RKO (cell line): ENCODE measurements at regions not wholly inside any gene's neighbourhood (a gene's known extent, or its start where the extent isn't known, plus 50 kb on each side); places are given as distances from the start of the nearest gene placed in this dataset.
"Not testable (repeated sequence)": the region's sequence is repeated elsewhere in the genome, so short reads cannot be mapped to it uniquely, and the experiment has no call there.

Experiments used
- DNase-seq: peaks from one replicate; pipeline ENCODE4 v3.0.0-alpha.2; 2016; ENCODE audit warnings: low spot score

GRCh38 chr5:40353442-40353841 lies 326.3 kb upstream of the PTGER4 start:
- DNase-seq = no peak

GRCh38 chr5:40347981-40348725 lies 331.6 kb upstream of the PTGER4 start:
- DNase-seq = no peak

GRCh38 chr5:40346901-40347300 lies 332.8 kb upstream of the PTGER4 start:
- DNase-seq = no peak

GRCh38 chr5:40338434-40338833 lies 341.3 kb upstream of the PTGER4 start:
- not testable (repeated sequence) for DNase-seq

DNA sequence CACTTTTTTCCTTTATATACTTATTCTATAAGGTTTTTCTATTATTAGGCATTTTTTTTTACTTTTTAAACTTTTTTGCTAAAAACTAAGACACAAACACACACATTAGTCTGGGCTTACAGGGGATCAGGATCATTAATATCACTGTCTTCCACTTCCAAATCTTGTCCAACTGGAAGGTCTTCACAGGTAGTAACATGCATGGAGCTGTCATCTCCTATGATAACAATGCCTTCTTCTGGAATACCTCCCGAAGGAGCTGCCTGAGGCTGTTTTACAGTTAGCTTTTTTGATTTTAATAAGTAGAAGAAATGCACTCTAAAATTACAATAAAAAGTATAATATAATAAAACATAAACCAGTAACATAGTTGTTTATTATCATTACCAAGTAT lies 345.5 kb upstream of the PTGER4 start:
- DNase-seq = no peak

DNA sequence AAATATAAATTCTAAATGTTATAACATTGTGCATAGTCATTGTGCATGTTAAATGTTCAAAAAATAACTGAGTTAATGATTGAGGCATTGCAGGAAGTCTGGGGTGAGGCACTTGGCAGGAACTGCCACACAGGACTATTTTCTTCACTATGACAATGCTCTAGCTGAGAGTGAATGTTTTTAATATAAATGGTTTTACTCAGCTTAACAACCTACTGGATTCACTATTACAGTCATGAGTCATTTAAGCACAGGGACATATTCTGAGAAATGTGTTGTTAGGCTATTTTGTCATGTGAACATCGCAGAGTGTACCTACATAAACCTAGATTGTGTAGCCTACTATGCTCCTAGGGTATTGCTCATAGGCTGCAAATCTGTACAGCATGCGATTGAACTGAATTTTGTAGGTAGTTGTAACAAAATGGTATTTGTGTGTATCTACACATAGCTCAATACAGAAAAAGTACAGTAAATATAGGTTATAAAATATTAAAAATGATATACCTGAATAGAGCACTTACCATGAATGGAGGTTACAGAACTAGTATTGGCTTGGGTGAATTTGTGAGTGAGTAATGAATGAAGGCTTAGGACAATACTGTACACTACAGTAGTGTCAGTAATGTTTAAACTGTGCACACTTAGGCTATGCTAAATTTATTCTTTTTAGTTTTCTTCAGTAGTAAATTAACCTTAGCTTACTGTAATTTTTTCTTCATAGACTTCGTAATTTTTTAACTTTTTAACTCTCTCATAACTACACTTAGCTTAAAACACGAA lies 346.1 kb upstream of the PTGER4 start:
- DNase-seq = peak; percentile 3

GRCh38 chr5:40332970-40333369 lies 346.7 kb upstream of the PTGER4 start:
- DNase-seq = no peak

- no peak for DNase-seq
Observed at GRCh38 chr5:40331616-40332015, 348.1 kb upstream of the PTGER4 start.

- no peak for DNase-seq
Observed at GRCh38 chr5:40321514-40321913, 358.2 kb upstream of the PTGER4 start.

DNA sequence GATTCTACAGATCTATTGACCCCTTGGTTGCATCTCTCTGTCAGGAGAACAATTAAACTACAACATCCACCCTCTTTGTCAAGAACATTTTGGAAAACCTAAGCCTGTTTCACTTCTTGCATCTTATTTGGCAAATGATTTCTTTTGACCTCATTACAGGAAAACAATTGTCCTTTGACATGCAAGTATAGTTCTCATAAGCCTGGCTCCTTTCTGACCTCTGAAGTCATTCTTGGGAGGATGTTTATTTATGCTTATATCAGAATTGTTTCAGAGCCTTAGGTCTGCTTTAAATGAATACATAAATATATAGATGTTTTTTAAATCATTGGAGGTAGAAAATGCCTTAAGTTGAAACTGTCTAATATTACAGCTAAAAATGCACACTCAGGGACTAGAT lies 361.3 kb upstream of the PTGER4 start:
- no peak for DNase-seq

DNA sequence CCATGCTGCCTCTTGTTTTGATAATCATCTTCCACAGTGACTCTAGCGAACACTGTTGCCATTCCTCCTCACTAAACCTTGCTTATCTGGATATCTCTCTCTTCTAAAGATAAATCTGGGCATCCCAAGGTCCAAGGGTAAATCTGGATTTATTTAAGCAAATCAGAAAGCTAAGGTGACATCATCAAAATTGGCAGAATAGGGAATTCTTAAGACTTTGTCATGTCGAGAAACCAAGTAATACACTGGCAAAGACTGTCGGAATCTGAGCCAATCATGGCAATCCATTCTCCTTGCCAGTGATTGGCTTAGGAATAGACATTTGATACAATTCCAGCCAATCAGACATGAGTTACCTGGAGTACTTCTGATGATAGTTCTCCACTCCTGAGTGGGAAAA lies 362.7 kb upstream of the PTGER4 start:
- no peak for DNase-seq

GRCh38 chr5:40315126-40315525 lies 364.6 kb upstream of the PTGER4 start:
- DNase-seq = no peak

DNA sequence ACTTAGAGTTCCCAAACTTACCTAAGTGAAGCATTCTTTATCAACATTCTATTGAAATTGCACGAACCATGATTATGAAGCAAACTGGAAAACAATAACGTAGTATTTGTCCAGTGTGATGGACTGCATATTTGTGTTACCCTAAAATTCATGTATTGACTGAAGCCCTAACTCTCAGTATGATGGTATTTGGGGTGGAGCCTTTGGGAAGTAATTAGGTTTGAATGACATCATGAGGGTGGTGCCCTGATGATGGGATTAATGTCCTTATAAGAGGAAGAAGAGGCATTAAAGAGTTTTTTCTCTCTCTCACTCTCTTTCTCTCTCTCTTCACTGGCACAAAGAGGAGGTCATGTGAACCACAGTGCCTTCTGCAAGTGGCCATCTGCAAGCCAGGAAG lies 365.4 kb upstream of the PTGER4 start:
- no peak for DNase-seq

DNA sequence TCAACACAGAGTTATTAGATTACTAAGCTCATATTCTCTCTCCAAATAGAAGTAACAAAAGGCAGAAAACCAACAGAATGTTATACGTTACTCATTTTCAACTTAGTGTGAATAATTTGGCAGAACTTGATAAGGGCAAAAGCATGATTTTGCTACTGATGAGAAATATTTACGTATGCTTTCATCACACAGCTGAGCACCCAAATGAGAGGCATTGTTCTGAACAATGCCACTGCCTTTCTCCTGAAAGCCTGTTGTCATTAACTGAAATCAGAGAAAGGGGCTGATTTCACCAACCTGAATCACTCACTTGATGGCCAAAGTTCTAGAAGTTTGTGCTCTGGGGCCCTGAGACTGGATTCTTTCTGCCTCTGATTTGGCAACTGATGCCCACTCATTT lies 367.5 kb upstream of the PTGER4 start:
- no peak for DNase-seq

DNA sequence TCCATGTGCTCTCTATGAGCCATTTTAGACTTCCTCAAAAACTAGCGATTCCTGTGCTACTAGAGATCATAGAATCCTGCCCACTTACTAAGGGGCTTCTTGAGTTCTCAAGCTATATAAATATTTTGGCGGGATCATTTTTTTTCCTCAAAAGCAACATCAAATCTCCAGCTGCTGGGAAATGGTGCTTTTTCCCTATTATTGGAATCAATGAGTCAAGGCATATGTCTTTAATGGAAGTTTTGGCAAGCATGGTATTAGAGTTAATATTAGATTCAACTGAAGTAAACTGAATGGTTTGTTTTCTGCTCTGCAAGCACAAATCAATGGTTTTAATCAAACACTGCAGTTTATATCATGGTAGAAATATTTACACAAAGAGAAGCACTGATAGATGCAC lies 369.9 kb upstream of the PTGER4 start:
- no peak for DNase-seq

DNA sequence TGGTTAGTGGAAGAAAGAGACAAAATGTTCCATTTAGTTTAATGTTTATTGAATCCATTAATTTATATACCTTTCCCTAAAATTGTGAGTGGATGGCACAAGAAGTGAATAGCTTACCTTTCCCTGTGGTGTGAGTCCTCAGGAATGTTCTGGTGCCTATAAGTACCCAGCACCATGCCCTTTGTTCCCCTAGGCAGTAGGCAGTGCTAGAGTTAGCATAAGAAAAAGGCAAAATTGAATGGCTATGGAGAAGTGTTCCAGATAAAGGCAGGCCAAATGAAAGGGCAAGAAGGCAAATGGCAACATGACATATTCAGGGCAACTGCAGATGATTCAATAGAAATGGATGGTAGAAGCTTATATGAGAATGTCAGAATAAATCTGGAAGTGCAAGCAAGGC lies 370.8 kb upstream of the PTGER4 start:
- DNase-seq = no peak

DNA sequence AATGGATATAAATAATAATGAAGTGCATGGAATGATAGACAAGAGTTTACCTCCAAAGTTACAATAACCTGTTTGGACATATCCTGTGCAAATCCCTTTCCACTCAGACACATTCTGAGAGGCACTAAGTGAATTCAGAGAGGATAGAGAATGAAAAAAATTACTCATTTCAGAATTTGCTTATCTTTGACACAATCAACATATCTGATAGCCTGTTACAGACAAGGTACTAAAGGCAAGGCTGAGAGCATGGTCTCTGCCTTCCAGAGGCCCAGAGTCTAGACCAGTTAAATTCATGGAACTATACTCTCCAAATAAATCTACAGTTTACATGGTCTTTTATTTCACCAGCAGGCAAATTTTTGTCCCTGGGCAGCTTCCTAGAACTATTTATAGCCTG lies 371.8 kb upstream of the PTGER4 start:
- no peak for DNase-seq

GRCh38 chr5:40306869-40307487 lies 372.7 kb upstream of the PTGER4 start:
- no peak for DNase-seq

GRCh38 chr5:40292006-40292405 lies 387.7 kb upstream of the PTGER4 start:
- DNase-seq = no peak

DNA sequence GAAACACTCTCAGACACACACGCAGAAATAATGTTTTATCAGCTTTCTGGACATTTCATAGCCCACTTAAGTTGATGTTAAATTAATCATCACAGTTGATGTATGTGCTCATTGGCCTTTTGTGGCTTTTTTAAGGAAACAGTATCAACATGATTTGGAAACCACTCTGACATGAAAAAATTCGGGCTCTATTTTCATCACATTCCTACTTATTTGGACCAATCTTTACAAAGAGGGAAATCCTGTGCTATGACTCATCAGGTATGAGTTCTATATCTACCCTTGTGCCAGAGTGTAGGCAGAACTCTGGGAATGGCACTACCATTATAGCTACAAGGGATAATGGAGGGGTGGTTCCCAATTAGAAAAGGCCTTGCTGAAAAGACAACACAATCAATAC lies 388.4 kb upstream of the PTGER4 start:
- DNase-seq = no peak

GRCh38 chr5:40288800-40289485 lies 390.8 kb upstream of the PTGER4 start:
- DNase-seq = no peak

DNA sequence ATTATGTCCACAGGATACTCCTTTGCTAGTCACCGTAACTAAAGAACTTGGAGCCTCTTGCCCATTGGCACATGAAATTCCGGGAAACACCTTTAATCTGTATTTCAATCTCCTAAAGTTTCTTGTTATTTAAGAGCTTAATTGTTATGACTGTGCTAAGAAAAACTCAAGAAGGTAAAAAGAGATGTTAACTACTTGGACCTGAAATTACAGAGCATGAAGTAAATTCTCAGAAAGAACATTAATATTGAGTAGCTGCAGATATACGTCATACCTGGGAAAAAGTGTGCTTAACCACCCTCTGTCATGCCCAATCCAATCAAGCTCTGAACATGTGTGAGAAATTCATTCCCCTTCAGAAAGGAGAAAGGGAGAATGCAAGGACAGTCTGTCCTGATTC lies 394.9 kb upstream of the PTGER4 start:
- no peak for DNase-seq

GRCh38 chr5:40278881-40279280 lies 400.8 kb upstream of the PTGER4 start:
- DNase-seq = no peak
